GM21447 (cell line): ENCODE measurements at regions not wholly inside any gene's neighbourhood (a gene's known extent, or its start where the extent isn't known, plus 50 kb on each side); places are given as distances from the start of the nearest gene placed in this dataset.

ENCODE experiments used
- ATAC-seq: cut with Tn5 transposase; IDR thresholded peaks from one replicate; pipeline ENCODE4 v1.9.1; 2021; ENCODE audit not compliant: unreplicated experiment

DNA sequence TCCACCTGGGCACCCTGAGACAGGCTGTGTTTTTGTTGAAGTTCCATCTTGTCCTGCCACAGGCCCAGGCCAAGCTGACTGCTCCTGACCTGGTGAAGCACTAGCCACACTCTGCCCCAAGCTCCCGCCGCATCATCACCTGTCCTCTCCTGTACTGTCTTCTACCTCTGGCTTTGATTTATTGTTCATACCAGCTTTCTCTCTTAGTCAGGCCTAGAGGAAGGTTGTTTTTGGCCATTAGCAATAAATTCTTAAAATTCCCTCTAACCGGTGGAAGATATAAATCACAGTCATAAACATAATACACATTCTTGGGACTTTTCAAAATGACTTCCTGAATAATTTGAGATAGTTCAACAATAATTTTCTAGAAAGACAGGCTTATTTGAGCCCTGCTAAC lies 169.4 kb downstream of the DAD1 start:
- ATAC-seq = no peak

- ATAC-seq = peak; percentile 74
Measured at GRCh38 chr14:22418631-22419030, 170.4 kb downstream of the DAD1 start.

- no peak for ATAC-seq
Measured at GRCh38 chr14:22417914-22418313, 171.1 kb downstream of the DAD1 start.

DNA sequence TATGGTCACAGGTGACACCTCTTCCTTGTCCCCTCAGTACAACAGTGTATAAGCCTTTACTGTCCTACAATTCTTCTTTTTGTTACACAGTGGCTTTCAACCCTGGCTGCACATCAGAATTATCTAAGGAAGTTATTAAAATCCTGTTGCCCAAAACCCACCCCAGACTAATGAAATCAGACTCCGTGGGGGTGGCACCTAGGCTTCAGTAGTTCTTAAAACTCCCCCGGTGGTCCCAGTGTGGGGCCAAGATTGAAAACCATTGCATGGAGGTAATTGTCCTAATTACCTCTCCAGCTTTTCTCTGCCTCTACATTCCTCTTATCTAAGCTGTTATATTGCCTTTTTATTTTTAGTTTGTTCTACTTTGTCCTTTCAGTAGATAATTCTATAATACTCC lies 172.8 kb downstream of the DAD1 start:
- no peak for ATAC-seq

DNA sequence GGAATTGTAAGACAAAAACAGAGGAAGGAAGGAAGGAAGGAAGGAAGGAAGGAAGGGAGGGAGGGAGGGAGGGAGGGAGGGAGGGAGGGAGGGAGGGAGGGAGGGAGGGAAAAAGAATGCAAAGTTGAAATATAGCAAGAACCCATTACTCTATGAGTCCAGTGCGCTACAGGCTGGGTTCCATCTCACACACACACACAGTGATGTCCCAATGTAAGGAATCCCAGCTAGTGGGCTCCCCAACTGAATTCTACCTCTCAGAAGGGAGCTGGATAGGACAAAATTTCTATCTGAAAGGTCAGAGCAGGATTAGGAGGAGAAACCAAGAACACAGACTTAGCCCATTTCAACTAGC lies 173.4 kb downstream of the DAD1 start:
- no peak for ATAC-seq

GRCh38 chr14:22414876-22415604 lies 174.0 kb downstream of the DAD1 start:
- ATAC-seq = no peak

- ATAC-seq = no peak
Measured at GRCh38 chr14:22412926-22413411, 176.1 kb downstream of the DAD1 start.

- ATAC-seq = no peak
Measured at GRCh38 chr14:22411398-22412055, 177.5 kb downstream of the DAD1 start.

GRCh38 chr14:22410497-22410896 lies 178.5 kb downstream of the DAD1 start:
- no peak for ATAC-seq

GRCh38 chr14:22409006-22409405 lies 180.0 kb downstream of the DAD1 start:
- no peak for ATAC-seq

DNA sequence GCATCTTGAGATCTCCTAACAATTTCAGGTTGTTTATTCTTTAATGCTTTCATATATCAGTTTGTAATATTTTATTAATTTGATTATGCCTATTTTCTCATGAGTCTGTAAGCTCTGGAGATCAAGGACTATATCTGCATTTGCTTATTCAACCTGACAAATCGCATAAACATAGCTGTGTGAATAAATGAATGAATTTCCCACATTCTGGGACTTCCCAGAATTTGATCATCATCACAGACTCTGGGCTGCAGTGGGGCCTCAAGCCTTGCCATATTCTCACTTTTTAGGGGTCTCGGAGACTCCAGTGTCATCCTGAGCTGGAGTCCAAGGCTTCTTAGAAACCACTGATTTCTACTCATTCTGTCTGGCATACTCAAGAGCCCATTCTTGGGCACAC lies 180.5 kb downstream of the DAD1 start:
- no peak for ATAC-seq

DNA sequence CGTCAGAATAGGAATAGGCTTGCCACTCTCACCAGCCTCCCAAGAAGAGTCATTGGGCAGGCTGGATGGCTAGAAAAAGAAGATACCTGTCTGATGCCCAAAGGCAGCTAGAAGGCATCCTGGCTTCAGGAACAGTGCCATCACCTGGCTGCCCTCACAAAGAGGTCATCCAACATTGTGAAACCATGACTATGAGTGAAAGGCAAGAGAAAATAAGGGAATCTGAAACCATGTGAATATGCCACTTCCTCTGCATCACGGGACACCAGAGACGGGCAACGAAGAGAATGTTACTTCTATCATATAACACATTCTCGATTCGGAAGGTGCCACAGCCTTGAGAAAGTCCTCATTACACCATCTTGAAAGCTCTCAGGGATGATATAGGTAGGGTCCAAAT lies 182.0 kb downstream of the DAD1 start:
- no peak for ATAC-seq

DNA sequence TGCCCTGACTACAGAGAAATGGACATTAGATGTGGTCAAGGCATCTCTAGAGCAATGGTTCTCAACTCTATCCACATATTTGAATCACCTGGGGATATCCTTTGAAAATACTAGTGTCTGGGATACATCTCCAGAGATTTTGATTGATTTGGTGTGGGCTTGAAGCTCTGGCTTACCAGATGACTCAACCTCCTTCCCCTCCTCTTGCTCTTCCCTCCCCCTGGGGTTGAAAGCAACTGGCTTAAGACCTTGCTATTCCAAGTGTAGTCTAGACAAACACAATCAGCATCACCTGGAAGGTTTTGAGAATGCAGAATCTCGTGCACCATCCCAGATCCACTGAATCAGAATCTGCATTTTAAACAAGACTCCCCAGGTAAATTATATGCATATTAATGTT lies 183.8 kb downstream of the DAD1 start:
- ATAC-seq = no peak

DNA sequence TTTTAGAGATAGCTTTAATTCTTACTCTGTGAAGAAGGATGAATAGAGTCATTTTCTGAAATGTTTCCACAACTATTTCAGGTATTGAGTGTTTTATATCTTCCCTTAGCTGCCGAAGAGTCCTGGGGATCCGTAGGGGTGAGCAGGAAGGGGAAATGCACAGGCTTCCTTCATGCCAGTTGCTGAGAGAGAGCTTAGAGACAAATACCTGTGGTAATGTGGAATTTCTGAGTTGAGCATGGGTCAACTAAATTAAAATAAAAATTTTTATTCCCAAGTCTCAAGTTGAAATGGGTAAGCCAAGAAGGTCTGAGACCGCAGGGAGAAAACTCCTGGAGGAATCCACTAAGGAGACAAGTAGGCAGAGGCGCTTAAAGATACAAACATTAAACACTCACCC lies 185.7 kb downstream of the DAD1 start:
- ATAC-seq = no peak

DNA sequence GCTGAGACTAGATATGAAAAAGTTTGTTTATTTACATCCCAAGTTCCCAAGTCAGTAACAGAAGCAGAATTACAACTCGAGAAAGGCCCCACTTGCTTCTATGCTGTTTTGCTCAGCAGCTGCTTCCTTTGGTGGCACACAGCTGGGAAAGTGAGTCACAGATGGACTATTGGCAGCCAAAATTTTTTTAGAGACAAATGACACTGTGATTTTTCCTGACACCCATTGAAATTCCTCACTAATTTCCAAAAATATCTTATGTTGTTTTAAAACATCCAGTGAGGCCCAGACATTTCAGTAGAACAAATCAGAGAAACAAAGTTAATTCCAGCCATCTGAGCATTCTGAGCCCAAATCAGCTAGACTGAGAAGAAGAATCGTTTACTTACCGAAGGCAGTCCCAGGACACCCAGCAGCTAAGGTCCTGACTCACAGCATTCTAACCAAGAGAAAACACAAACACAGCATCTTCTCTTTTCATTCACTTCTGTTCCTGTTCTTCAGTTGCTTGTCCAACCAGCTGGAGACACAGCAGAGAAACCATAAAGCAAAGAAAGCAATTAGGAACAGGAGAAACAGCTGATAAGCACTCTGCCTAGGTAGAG lies 188.3 kb downstream of the DAD1 start:
- ATAC-seq = no peak

DNA sequence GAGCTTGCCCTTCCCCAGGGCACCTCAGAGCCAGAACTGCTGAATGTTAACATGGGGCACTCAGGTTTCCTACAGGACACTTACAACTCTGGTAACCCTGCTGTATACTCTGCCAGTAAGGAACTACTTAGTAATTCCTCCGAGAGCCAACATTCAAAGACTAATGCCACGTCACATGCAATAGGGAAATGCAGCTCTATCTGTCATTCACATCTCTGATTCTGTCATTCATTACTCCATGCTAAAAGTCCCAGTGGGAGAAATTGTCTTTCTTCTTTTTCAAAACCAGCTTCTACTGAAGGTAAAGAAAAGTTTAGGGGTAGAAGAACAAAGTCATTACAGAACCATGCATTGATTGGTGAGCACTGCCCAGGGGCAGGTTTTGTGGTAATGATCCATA lies 189.2 kb downstream of the DAD1 start:
- no peak for ATAC-seq

DNA sequence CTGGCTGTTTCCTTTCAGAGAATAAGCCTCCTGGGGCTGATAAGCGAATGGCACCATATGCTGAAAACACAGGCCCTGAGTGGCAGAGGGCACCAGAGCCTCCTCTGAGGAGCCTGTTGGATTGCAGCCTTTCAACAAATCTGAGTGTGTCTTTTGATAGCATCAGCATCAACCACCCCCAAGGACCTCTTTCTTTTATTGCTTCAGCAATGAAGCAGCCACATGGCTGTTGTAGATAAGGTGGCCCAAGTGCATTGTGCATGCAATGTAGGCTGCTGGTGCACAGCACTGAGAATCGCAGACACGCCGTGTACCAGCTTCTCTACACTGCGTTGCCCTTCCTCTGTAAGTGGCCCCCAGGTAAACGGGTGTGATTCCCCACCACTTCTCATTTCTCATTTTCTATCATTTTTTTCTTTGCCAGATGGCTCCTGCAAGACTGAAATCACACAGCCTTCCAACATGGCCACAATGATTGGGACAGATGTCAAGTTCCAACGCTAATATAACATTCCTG lies 191.7 kb downstream of the DAD1 start:
- no peak for ATAC-seq

GRCh38 chr14:22395803-22396202 lies 193.2 kb downstream of the DAD1 start:
- ATAC-seq = no peak

- no peak for ATAC-seq
Measured at GRCh38 chr14:22394616-22395015, 194.4 kb downstream of the DAD1 start.

DNA sequence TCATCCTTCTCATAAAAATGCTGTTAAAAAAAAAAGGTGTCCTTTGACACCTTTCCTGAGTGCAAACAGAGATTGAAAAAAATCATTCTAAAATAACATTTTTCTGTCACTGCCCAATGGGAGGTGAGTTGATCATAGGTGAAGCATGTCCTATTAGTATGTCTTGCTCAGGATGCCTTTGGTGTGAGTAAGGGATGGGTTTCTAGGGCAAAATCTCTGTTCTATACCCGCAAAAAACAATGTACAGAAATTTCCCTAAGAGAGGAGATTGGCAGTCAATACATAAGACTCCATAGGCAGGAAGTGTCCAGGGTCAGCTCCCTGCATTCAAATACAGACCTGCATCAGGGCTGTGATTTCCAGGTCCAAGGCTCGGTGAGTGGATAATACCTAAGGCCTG lies 195.2 kb downstream of the DAD1 start:
- no peak for ATAC-seq

DNA sequence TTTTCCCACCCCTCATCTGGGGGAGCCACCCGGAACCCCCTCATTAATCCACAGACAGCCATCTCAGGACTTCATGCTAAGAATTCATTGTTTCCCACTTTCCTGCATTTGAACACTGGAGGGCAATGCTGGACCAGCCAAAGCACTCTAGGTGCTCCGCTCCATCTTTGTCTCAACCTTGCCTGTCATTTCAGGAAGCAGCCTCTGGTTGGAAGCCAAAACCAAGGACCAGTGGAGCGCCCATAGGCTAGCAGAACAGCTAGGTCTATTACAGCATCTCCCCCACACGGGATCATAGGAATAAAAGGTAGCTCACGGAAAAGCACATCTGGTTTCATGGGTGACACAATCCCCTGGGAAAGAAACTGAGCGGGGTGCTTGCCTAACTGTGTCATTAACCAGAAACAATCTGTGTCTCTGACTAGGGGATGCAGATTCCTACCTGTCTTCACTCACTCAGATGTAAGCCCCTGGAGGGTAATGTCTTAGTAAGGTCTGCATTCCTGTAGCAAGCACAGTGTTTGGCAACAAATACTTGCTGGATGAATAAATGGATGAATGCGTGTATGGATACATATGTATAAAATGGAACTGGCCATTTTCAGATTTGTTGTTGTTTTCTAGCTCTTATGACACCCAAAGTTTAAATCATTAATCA lies 197.0 kb downstream of the DAD1 start:
- no peak for ATAC-seq
